ENCODE measurements at regions not wholly inside any gene's neighbourhood (a gene's known extent, or its start where the extent isn't known, plus 50 kb on each side); places are given as distances from the start of the nearest gene placed in this dataset.

DNA sequence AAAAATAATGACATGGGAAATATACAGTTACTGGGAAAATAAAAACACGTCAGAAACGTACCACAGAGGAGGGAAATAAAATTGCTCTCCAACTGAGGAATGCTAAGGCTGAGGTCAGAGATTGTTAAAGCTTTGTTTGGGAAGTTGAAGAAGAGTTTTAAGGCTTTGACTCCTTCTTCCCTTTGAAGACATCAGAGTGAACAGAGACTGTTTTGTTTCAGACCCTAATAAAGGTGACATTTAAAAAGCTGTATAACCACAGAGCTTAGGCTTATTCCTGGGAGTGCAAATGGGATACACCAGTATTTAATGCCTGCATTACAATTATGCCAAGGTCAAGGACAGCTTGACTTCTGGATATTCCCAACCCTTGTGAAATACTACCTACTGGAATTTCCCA is 102.8 kb downstream of the TRIML1 start:
- BruUV-seq (replicated peaks) = no TSS peak
- Histone ChIP-seq H3K9me3 (ENCODE audit: control insufficient read depth, insufficient read depth, low read depth, low read length) (no peaks in the 10 kb centered on the region), H3K27me3 (ENCODE audit: control insufficient read depth, insufficient read depth, low read length) (no peaks in the 10 kb centered on the region), H3K4me3 (ENCODE audit: low read depth in 2 of 2, low read length in 2 of 2) (no peak overlapping the region), H3K27ac (ENCODE audit: low read length) (no peak overlapping the region), H3K4me1 (ENCODE audit: control insufficient read depth, insufficient read depth, low read length) (no peaks in the 10 kb centered on the region), H3K36me3 (ENCODE audit: control insufficient read depth, insufficient read depth, low read length) (no peaks in the 10 kb centered on the region)
- ChIA-PET POLR2A (interaction anchor here (0.6 kb wide), 1 partner anchor 15 kb away, joined by 3 read pairs; no protein-coding TSS in a partner anchor), CTCF (no interaction called here)
- in situ Hi-C loops (cut with HindIII; ENCODE audit: low pct_unique_long_range_greater_than_20kb, low sequenced_read_pairs) = no loop called here
- intact Hi-C loops (cut with micrococcal nuclease; ENCODE audit: unreplicated experiment) = no loop called here
- TF ChIP-seq, protein P1, sequence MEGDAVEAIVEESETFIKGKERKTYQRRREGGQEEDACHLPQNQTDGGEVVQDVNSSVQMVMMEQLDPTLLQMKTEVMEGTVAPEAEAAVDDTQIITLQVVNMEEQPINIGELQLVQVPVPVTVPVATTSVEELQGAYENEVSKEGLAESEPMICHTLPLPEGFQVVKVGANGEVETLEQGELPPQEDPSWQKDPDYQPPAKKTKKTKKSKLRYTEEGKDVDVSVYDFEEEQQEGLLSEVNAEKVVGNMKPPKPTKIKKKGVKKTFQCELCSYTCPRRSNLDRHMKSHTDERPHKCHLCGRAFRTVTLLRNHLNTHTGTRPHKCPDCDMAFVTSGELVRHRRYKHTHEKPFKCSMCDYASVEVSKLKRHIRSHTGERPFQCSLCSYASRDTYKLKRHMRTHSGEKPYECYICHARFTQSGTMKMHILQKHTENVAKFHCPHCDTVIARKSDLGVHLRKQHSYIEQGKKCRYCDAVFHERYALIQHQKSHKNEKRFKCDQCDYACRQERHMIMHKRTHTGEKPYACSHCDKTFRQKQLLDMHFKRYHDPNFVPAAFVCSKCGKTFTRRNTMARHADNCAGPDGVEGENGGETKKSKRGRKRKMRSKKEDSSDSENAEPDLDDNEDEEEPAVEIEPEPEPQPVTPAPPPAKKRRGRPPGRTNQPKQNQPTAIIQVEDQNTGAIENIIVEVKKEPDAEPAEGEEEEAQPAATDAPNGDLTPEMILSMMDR (IDR thresholded peaks at IDR 0.05) = no peak
- TF ChIP-seq POLR2AphosphoS5 (IDR thresholded peaks at IDR 0.05; ENCODE audit: low read depth, low read length) (no peak), TCF7L2 (IDR thresholded peaks at IDR 0.05; ENCODE audit: low read depth, low read length) (no peak), SIN3A (IDR thresholded peaks at IDR 0.05; ENCODE audit: borderline replicate concordance, insufficient read depth, low read depth, low read length) (no peak)
- TF ChIP-seq, protein P2, sequence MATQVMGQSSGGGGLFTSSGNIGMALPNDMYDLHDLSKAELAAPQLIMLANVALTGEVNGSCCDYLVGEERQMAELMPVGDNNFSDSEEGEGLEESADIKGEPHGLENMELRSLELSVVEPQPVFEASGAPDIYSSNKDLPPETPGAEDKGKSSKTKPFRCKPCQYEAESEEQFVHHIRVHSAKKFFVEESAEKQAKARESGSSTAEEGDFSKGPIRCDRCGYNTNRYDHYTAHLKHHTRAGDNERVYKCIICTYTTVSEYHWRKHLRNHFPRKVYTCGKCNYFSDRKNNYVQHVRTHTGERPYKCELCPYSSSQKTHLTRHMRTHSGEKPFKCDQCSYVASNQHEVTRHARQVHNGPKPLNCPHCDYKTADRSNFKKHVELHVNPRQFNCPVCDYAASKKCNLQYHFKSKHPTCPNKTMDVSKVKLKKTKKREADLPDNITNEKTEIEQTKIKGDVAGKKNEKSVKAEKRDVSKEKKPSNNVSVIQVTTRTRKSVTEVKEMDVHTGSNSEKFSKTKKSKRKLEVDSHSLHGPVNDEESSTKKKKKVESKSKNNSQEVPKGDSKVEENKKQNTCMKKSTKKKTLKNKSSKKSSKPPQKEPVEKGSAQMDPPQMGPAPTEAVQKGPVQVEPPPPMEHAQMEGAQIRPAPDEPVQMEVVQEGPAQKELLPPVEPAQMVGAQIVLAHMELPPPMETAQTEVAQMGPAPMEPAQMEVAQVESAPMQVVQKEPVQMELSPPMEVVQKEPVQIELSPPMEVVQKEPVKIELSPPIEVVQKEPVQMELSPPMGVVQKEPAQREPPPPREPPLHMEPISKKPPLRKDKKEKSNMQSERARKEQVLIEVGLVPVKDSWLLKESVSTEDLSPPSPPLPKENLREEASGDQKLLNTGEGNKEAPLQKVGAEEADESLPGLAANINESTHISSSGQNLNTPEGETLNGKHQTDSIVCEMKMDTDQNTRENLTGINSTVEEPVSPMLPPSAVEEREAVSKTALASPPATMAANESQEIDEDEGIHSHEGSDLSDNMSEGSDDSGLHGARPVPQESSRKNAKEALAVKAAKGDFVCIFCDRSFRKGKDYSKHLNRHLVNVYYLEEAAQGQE (IDR thresholded peaks at IDR 0.05; ENCODE audit: insufficient read depth in 1 of 2, low read depth in 2 of 2, low read length in 1 of 2) = no peak
- no peak for ATAC-seq
- DNase-seq (ENCODE audit: low read depth, low spot score) = no peak

DNA sequence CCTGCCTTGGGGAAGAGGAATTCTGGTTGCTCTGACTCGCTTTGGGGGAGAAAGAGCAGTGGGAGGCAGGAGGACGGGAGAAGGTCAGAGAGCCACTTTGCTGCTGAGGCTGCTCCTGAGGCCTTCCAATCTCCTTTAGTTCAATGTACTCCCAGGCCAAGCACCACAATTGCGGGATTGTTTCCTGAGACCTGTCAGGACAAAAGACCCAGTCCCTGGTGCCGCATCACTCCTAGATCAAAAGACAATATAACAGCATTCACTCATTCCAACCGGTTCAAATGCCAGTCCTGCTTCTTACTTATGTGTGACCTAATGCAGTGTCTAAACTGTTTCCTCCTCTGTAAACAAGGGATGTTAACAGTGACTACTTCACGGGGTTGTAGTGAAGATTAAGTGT is 106.4 kb downstream of the TRIML1 start:
- no peaks in the 10 kb centered on the region for H3K36me3 ChIP-seq (ENCODE audit: control insufficient read depth, insufficient read depth, low read length)
- intact Hi-C loops (cut with micrococcal nuclease; ENCODE audit: unreplicated experiment) = no loop called here
- no peaks in the 10 kb centered on the region for H3K27me3 ChIP-seq (ENCODE audit: control insufficient read depth, insufficient read depth, low read length)
- no peak for TF ChIP-seq TCF7L2 (IDR thresholded peaks at IDR 0.05; ENCODE audit: low read depth, low read length)
- TF ChIP-seq, protein P1 (IDR thresholded peaks at IDR 0.05) = no peak
- TF ChIP-seq POLR2AphosphoS5 (IDR thresholded peaks at IDR 0.05; ENCODE audit: low read depth, low read length) = no peak
- no TSS peak for BruUV-seq (replicated peaks)
- H3K27ac ChIP-seq (ENCODE audit: low read length) = no peak overlapping the region
- ChIA-PET POLR2A (no interaction called here), CTCF (no interaction called here)
- ATAC-seq = no peak
- DNase-seq (ENCODE audit: low read depth, low spot score) = no peak
- no peaks in the 10 kb centered on the region for H3K9me3 ChIP-seq (ENCODE audit: control insufficient read depth, insufficient read depth, low read depth, low read length)
- H3K4me3 ChIP-seq (ENCODE audit: low read depth in 2 of 2, low read length in 2 of 2) = no peak overlapping the region
- in situ Hi-C loops (cut with HindIII; ENCODE audit: low pct_unique_long_range_greater_than_20kb, low sequenced_read_pairs) = no loop called here
- H3K4me1 ChIP-seq (ENCODE audit: control insufficient read depth, insufficient read depth, low read length) = no peaks in the 10 kb centered on the region
